Chondrocyte (in vitro differentiated cells): ENCODE measurements at regions not wholly inside any gene's neighbourhood (a gene's known extent, or its start where the extent isn't known, plus 50 kb on each side); places are given as distances from the start of the nearest gene placed in this dataset.
A peak's percentile ranks its signal among the peaks of the same experiment; 100 is the strongest.

Experiments used
- DNase-seq: peaks from one replicate; pipeline ENCODE4 v3.0.0; 2021; ENCODE audit warnings: mixed read lengths, low spot score
- H3K27ac Mint-ChIP-seq: one replicate; pipeline ENCODE4 v1.8.0; 2021; ENCODE audit warnings: mild to moderate bottlenecking, moderate library complexity, mixed read lengths; ENCODE audit not compliant: unreplicated experiment
- H3K27me3 Mint-ChIP-seq: 2 replicates; pipeline ENCODE4 v1.8.0; 2021; ENCODE audit warnings: low read depth, mixed read lengths
- H3K36me3 Mint-ChIP-seq: 2 replicates; pipeline ENCODE4 v1.8.0; 2021; ENCODE audit warnings: low read depth, mixed read lengths
- H3K4me1 Mint-ChIP-seq: 2 replicates; pipeline ENCODE4 v1.8.0; 2021; ENCODE audit warnings: low read depth, mild to moderate bottlenecking, mixed read lengths
- H3K4me3 Mint-ChIP-seq: one replicate; pipeline ENCODE4 v1.8.0; 2021; ENCODE audit warnings: mild to moderate bottlenecking, moderate library complexity, mixed read lengths; ENCODE audit not compliant: unreplicated experiment
- H3K9me3 Mint-ChIP-seq: 2 replicates; pipeline ENCODE4 v1.8.0; 2021; ENCODE audit warnings: low read depth, mixed read lengths
- TF ChIP-seq, protein P1 (sequence below): fragments of 200-600 bp; sonication (generic); IDR thresholded peaks from 2 replicates; pipeline ENCODE4 v1.5.0; 2021; ENCODE audit warnings: antibody characterized with exemption, mild to moderate bottlenecking, moderate library complexity

DNA sequence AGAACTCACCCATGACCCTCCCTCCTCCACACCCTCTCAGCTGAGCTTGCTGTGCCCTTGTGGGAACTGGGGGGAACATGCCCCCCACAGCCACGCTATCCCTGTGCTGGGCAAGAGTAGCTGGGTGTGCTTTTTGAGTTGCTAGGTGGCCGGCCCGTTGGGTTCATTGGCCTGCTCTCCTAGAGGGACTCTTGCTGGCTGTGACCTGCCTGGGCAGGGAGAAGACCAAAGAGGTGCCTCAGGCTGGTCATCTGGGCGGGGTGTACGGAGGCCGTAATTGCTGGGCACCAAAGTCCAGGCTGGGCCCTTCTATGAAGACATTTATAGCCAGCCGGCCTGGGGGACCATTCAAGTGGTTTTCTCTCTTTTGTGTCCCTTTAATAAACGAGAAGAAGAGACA lies 138.3 kb upstream of the ZBTB40 start:
- Mint-ChIP-seq H3K4me3 (no peak overlapping the region), H3K9me3 (peaks cover under 1% of the 10 kb centered on the region), H3K36me3 (no peaks in the 10 kb centered on the region), H3K27me3 (peaks cover 21% of the 10 kb centered on the region), H3K4me1 (no peaks in the 10 kb centered on the region), H3K27ac (no peak overlapping the region)
- no peak for DNase-seq
- TF ChIP-seq, protein P1, sequence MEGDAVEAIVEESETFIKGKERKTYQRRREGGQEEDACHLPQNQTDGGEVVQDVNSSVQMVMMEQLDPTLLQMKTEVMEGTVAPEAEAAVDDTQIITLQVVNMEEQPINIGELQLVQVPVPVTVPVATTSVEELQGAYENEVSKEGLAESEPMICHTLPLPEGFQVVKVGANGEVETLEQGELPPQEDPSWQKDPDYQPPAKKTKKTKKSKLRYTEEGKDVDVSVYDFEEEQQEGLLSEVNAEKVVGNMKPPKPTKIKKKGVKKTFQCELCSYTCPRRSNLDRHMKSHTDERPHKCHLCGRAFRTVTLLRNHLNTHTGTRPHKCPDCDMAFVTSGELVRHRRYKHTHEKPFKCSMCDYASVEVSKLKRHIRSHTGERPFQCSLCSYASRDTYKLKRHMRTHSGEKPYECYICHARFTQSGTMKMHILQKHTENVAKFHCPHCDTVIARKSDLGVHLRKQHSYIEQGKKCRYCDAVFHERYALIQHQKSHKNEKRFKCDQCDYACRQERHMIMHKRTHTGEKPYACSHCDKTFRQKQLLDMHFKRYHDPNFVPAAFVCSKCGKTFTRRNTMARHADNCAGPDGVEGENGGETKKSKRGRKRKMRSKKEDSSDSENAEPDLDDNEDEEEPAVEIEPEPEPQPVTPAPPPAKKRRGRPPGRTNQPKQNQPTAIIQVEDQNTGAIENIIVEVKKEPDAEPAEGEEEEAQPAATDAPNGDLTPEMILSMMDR = no peak

DNA sequence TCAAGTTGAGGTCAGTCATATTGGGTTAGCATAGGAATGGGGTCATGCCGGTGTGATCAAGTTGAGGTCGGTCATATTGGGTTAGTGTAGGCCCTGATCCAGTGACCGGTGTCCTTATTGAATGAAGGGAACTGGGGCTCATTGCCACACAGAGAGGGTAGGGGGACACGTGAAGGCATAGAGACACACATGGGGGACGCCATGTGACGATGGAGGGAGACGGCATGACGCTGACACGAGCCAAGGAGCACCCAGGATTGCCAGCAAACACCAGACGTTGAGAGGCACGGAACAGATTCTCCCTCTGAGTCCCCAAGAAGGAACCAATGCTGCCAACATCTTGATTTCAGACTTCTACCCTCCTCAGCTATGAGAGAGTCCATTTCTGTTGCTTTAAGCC lies 136.9 kb upstream of the ZBTB40 start:
- no peaks in the 10 kb centered on the region for H3K9me3 Mint-ChIP-seq
- H3K27ac Mint-ChIP-seq = no peak overlapping the region
- DNase-seq = no peak
- H3K36me3 Mint-ChIP-seq = no peaks in the 10 kb centered on the region
- peaks cover 16% of the 10 kb centered on the region for H3K27me3 Mint-ChIP-seq
- H3K4me3 Mint-ChIP-seq = no peak overlapping the region
- TF ChIP-seq, protein P1 = no peak
- no peaks in the 10 kb centered on the region for H3K4me1 Mint-ChIP-seq

DNA sequence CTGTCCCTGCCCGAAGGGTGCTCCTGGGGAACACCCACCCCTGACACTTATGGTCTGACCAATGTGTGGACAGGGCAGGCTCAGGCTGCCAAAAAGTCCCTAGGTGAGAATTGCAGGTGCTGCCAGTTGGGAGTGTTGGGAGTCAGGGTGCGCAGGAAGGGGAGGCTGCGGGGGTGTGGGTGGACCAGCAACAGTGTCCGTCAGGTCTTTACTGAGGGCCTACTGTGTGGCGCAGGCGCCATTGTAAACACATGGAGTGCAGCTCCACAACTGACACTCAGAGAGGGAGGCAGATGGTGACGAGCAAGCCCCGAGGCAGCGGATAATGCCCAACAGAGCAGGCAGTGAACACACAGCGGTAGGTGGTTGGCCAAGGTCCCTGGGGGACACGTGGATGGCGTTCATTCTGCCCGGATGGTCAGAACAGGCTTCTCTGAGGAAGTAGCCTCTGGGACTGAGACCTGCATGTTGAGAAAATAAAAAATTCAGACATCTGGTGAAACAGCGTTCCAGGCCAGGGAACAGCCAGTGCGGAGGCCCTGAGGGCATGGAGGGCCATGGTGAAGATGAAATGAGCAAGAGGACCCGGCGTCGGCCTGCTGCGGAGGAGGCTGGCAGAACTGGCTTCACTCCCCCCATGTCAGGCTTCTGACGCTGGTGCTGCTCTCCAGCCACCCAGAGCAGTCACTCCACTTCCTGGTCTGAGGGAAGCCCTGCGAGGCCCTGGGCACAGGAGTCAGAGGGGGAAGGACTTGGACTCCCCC lies 136.2 kb upstream of the ZBTB40 start:
- H3K27me3 Mint-ChIP-seq = peaks cover 19% of the 10 kb centered on the region
- H3K4me1 Mint-ChIP-seq = no peaks in the 10 kb centered on the region
- TF ChIP-seq, protein P1 = no peak
- no peak overlapping the region for H3K27ac Mint-ChIP-seq
- no peak overlapping the region for H3K4me3 Mint-ChIP-seq
- DNase-seq = no peak
- no peaks in the 10 kb centered on the region for H3K9me3 Mint-ChIP-seq
- no peaks in the 10 kb centered on the region for H3K36me3 Mint-ChIP-seq

DNA sequence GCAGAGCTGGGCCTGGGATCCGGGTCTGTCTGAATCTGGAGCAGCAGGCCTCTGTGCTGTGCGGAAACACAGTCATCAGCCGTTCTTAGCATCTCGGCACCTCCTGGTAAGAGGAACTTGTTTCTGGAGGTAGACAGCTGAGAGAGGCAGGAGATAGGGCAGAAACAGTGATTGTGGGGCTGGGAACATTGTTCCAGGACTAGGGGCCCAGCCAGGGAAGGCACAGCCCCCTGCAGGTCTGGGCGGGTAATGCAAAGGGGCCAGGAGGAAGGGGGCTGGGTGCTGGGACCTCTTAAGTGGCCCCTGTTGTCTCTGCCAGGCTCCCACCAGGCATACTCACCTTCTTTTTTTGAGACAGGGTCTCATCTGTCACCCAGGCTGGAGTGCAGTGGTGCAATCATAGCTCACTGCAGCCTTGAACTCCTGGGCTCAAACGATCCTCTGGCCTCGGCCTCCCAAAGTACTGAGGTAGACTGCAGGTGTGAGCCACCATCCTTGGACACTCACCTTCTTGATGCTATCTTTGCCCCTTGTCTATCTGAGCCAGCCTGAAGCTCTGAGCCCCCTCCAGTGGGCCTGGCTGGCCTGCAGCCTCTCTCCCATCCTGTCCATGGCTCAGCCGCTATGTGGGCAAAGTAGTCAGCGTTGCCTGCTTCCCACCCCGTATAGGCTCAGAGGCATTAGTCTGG lies 134.3 kb upstream of the ZBTB40 start:
- Mint-ChIP-seq H3K4me1 (no peaks in the 10 kb centered on the region), H3K36me3 (no peaks in the 10 kb centered on the region), H3K4me3 (no peak overlapping the region), H3K27ac (no peak overlapping the region), H3K27me3 (peaks cover 26% of the 10 kb centered on the region), H3K9me3 (no peaks in the 10 kb centered on the region)
- TF ChIP-seq, protein P1 = peak; percentile 73
- DNase-seq = no peak

DNA sequence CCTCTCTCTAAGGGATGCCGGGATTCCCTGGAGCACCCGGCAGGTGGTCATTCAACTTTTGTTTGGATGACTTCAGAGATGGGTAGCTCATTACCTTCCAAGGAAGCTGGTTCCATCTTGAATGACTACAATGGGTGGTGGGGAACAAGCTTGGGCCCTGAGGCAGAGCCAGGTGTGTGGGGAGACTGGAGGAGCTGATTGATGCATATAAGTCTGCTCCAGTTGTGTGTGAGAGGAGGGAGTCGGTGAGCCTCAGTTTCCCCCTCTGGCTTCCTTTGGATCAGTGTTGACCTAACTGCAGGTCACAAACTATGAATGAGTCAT lies 133.8 kb upstream of the ZBTB40 start:
- DNase-seq = no peak
- no peak overlapping the region for H3K4me3 Mint-ChIP-seq
- TF ChIP-seq, protein P1 = no peak
- peaks cover 26% of the 10 kb centered on the region for H3K27me3 Mint-ChIP-seq
- H3K4me1 Mint-ChIP-seq = no peaks in the 10 kb centered on the region
- H3K27ac Mint-ChIP-seq = no peak overlapping the region
- H3K36me3 Mint-ChIP-seq = no peaks in the 10 kb centered on the region
- H3K9me3 Mint-ChIP-seq = no peaks in the 10 kb centered on the region
